MM.1S (cell line): ENCODE measurements at regions not wholly inside any gene's neighbourhood (a gene's known extent, or its start where the extent isn't known, plus 50 kb on each side); places are given as distances from the start of the nearest gene placed in this dataset.

ENCODE experiments used
- DNase-seq: peaks from one replicate; pipeline ENCODE4 v3.0.0-alpha.2; 2015
- H2AFZ ChIP-seq: fragments of 300-600 bp; sonication (generic); 2 replicates; pipeline ENCODE4 v1.6.0; 2016; ENCODE audit warnings: antibody characterized with exemption, low read length
- H3F3A ChIP-seq: fragments of 300-600 bp; sonication (generic); 2 replicates; pipeline ENCODE4 v1.6.1; 2016; ENCODE audit warnings: mild to moderate bottlenecking, antibody characterized with exemption, low read length, moderate library complexity, mixed read lengths; ENCODE audit not compliant: insufficient read depth
- H3K27ac ChIP-seq: fragments of 300-600 bp; sonication (generic); 2 replicates; pipeline ENCODE4 v1.5.1; 2016; ENCODE audit warnings: mild to moderate bottlenecking, low read length
- H3K27me3 ChIP-seq: fragments of 300-600 bp; sonication (generic); replicated peaks from 2 replicates; pipeline ENCODE4 v1.6.0; 2016; ENCODE audit warnings: low read length; ENCODE audit not compliant: insufficient read depth
- H3K36me3 ChIP-seq: fragments of 300-600 bp; sonication (generic); replicated peaks from 2 replicates; pipeline ENCODE4 v1.6.1; 2016; ENCODE audit warnings: mild to moderate bottlenecking, low read length, mixed read lengths; ENCODE audit not compliant: insufficient read depth
- H3K4me1 ChIP-seq: fragments of 300-600 bp; sonication (generic); 2 replicates; pipeline ENCODE4 v1.6.1; 2016; ENCODE audit warnings: low read length, mixed read lengths
- H3K4me2 ChIP-seq: fragments of 300-600 bp; sonication (generic); 2 replicates; pipeline ENCODE4 v1.6.0; 2016; ENCODE audit warnings: low read depth, low read length
- H3K4me3 ChIP-seq: fragments of 300-600 bp; sonication (generic); 2 replicates; pipeline ENCODE4 v1.5.1; 2016; ENCODE audit warnings: low read length, mixed read lengths
- H3K79me2 ChIP-seq: fragments of 300-600 bp; sonication (generic); 2 replicates; pipeline ENCODE4 v1.6.1; 2016; ENCODE audit warnings: mixed run types, low read length, mixed read lengths
- H3K9ac ChIP-seq: fragments of 300-600 bp; sonication (generic); 2 replicates; pipeline ENCODE4 v1.6.1; 2016; ENCODE audit warnings: low read length, mixed read lengths
- H3K9me2 ChIP-seq: fragments of 300-600 bp; sonication (generic); replicated peaks from 2 replicates; pipeline ENCODE4 v1.6.1; 2016; ENCODE audit warnings: mild to moderate bottlenecking, low read length, mixed read lengths; ENCODE audit not compliant: insufficient read depth
- H3K9me3 ChIP-seq: fragments of 300-600 bp; sonication (generic); replicated peaks from 2 replicates; pipeline ENCODE4 v1.6.1; 2016; ENCODE audit warnings: mild to moderate bottlenecking, low read length, mixed read lengths; ENCODE audit not compliant: insufficient read depth
- H4K20me1 ChIP-seq: fragments of 300-600 bp; sonication (generic); 2 replicates; pipeline ENCODE4 v1.6.1; 2016; ENCODE audit warnings: mild to moderate bottlenecking, low read length, moderate library complexity, mixed read lengths; ENCODE audit not compliant: insufficient read depth
- EZH2 ChIP-seq: fragments of 300-600 bp; sonication (generic); optimal IDR thresholded peaks from 2 replicates; pipeline ENCODE3; 2017; ENCODE audit warnings: low read depth, mild to moderate bottlenecking, antibody characterized with exemption, low read length, mixed read lengths
- EZH2phosphoT487 ChIP-seq: fragments of 300-600 bp; sonication (generic); IDR thresholded peaks from 2 replicates; pipeline ENCODE4 v1.6.1; 2018; ENCODE audit warnings: antibody characterized with exemption, low read length
- TF ChIP-seq, protein P1 (sequence below): fragments of 300-600 bp; sonication (generic); IDR thresholded peaks from 2 replicates; pipeline ENCODE4 v1.5.1; 2016; ENCODE audit warnings: antibody characterized with exemption, low read length, mixed read lengths

DNA sequence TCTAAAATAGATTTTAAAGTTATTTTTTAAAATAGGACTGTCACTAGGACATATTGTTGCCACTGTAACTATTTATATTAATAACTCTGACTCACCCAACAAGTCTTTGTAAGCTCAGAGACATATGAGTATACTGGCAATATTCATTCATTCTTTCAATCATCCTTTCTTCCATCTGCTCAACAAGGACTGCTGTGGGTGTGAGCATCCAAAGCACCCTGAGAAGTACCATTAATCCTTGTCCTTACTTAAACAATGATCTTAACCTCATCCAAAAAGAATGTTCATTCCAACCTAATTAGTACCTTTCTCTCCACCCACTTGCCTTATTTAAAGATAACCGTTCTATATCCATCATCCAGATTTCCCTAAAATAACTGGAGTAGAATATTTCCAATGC is 94.2 kb upstream of the PPP2R3A start:
- Histone ChIP-seq H3K9me3 (no peaks in the 10 kb centered on the region), H3K79me2 (no peaks in the 10 kb centered on the region), H3F3A (no peaks in the 10 kb centered on the region), H2AFZ (no peak overlapping the region), H3K27ac (no peak overlapping the region), H3K36me3 (no peaks in the 10 kb centered on the region), H4K20me1 (no peaks in the 10 kb centered on the region), H3K4me3 (no peak overlapping the region), H3K4me2 (no peak overlapping the region), H3K9ac (no peak overlapping the region), H3K4me1 (no peaks in the 10 kb centered on the region), H3K9me2 (no peaks in the 10 kb centered on the region), H3K27me3 (no peaks in the 10 kb centered on the region)
- DNase-seq, result no peak
- TF ChIP-seq, protein P1, sequence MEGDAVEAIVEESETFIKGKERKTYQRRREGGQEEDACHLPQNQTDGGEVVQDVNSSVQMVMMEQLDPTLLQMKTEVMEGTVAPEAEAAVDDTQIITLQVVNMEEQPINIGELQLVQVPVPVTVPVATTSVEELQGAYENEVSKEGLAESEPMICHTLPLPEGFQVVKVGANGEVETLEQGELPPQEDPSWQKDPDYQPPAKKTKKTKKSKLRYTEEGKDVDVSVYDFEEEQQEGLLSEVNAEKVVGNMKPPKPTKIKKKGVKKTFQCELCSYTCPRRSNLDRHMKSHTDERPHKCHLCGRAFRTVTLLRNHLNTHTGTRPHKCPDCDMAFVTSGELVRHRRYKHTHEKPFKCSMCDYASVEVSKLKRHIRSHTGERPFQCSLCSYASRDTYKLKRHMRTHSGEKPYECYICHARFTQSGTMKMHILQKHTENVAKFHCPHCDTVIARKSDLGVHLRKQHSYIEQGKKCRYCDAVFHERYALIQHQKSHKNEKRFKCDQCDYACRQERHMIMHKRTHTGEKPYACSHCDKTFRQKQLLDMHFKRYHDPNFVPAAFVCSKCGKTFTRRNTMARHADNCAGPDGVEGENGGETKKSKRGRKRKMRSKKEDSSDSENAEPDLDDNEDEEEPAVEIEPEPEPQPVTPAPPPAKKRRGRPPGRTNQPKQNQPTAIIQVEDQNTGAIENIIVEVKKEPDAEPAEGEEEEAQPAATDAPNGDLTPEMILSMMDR, result no peak

DNA sequence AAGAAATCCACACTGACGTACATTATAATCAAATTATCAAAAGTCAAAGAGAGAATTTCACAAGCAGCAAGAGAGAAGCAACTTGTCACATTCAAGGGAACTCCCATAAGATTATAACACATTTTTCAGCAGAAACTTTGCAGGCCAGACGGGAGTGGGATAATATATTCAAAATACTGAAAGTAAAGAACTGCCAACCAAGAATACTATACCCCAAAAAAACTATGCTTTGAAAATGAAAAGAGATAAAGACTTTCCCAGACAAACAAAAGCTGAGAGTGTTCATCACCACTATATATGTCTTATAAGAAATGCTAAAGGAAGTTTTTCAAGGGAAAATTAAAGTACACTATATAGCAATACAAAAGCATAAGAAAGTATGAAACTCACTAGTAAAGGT is 91.5 kb upstream of the PPP2R3A start:
- Histone ChIP-seq H3K79me2 (no peaks in the 10 kb centered on the region), H3F3A (no peaks in the 10 kb centered on the region), H3K9ac (no peak overlapping the region), H4K20me1 (no peaks in the 10 kb centered on the region), H2AFZ (no peak overlapping the region), H3K36me3 (no peaks in the 10 kb centered on the region), H3K9me3 (no peaks in the 10 kb centered on the region), H3K27ac (no peak overlapping the region), H3K9me2 (no peaks in the 10 kb centered on the region), H3K4me2 (no peak overlapping the region), H3K4me3 (no peak overlapping the region), H3K27me3 (no peaks in the 10 kb centered on the region), H3K4me1 (no peaks in the 10 kb centered on the region)
- TF ChIP-seq, protein P1, result no peak
- TF ChIP-seq EZH2 (no peak), EZH2phosphoT487 (no peak)
- DNase-seq, result no peak

DNA sequence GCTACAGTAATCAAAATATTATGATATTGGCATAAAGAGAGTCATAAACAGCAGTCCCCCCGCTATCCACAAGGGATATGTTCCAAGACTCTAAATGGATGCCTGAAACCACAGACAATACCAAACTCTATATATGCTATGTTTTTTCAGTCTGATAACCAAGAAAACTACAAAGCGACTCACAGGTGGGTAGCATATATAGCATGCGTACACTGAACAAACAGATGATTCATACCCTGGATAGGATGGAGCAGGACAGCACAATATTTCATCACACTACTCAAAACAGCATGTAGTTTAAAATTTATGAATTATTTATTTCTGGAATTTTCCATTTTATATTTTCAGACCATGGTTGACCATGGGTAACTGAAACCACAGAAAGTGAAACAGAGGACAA is 87.0 kb upstream of the PPP2R3A start:
- no peaks in the 10 kb centered on the region for H3K27me3 ChIP-seq
- TF ChIP-seq EZH2 (no peak), EZH2phosphoT487 (no peak)
- TF ChIP-seq, protein P1, result no peak
- no peaks in the 10 kb centered on the region for H3K79me2 ChIP-seq
- H2AFZ ChIP-seq, result no peak overlapping the region
- no peaks in the 10 kb centered on the region for H4K20me1 ChIP-seq
- H3F3A ChIP-seq, result no peaks in the 10 kb centered on the region
- no peak overlapping the region for H3K9ac ChIP-seq
- no peaks in the 10 kb centered on the region for H3K9me3 ChIP-seq
- no peak for DNase-seq
- H3K4me1 ChIP-seq, result no peaks in the 10 kb centered on the region
- no peak overlapping the region for H3K4me2 ChIP-seq
- H3K27ac ChIP-seq, result no peak overlapping the region
- H3K9me2 ChIP-seq, result no peaks in the 10 kb centered on the region
- H3K4me3 ChIP-seq, result no peak overlapping the region
- no peaks in the 10 kb centered on the region for H3K36me3 ChIP-seq

DNA sequence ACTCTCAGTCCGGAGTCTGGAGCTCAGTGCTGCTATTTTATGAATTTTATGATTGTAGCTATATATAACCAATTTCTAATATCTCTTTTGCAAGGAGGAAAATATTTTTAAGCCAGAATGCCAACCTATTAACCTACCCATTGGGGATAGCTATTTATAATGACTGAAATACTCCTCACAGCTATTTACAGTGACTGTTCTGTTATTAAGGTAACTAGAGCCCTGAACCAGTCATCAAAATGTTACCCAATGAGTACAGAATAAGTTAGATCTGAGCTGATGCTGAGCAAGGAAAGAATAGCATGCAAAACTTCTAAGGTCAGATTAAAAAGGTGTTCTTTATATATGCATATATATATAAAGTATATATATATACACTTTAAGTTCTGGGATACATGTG is 79.6 kb upstream of the PPP2R3A start:
- Histone ChIP-seq H3K79me2 (no peaks in the 10 kb centered on the region), H3F3A (no peaks in the 10 kb centered on the region), H3K4me3 (no peak overlapping the region), H3K4me2 (no peak overlapping the region), H3K27me3 (no peaks in the 10 kb centered on the region), H3K36me3 (no peaks in the 10 kb centered on the region), H3K27ac (no peak overlapping the region), H3K9me2 (no peaks in the 10 kb centered on the region), H3K9ac (no peak overlapping the region), H4K20me1 (no peaks in the 10 kb centered on the region), H3K9me3 (no peaks in the 10 kb centered on the region), H3K4me1 (no peaks in the 10 kb centered on the region), H2AFZ (no peak overlapping the region)
- no peak for DNase-seq
- TF ChIP-seq, protein P1, result no peak
- TF ChIP-seq EZH2, result no peak
- TF ChIP-seq EZH2phosphoT487, result no peak
